ENCODE measurements at regions not wholly inside any gene's neighbourhood (a gene's known extent, or its start where the extent isn't known, plus 50 kb on each side); places are given as distances from the start of the nearest gene placed in this dataset.
"Not testable (repeated sequence)": the region's sequence is repeated elsewhere in the genome, so short reads cannot be mapped to it uniquely, and the experiment has no call there.

- TF ChIP-seq CTCF (IDR thresholded peaks at IDR 0.05; ENCODE audit: low read depth, low read length, missing control alignments), result no peak
- no peak for DNase-seq (ENCODE audit: low read depth)
- no peak overlapping the region for H3K4me3 ChIP-seq (ENCODE audit: low read depth, low read length)
- in situ Hi-C loops (cut with HindIII; ENCODE audit: low sequenced_read_pairs), result no loop called here
These were observed 117.0 kb downstream of the KCNRG start for GRCh38 chr13:50131920-50132903.

GRCh38 chr13:50132904-50133357 lies 117.7 kb downstream of the KCNRG start:
- TF ChIP-seq CTCF (IDR thresholded peaks at IDR 0.05; ENCODE audit: low read depth, low read length, missing control alignments), result no peak
- DNase-seq (ENCODE audit: low read depth), result no peak
- H3K4me3 ChIP-seq (ENCODE audit: low read depth, low read length), result no peak overlapping the region
- in situ Hi-C loops (cut with HindIII; ENCODE audit: low sequenced_read_pairs), result no loop called here

GRCh38 chr13:50133358-50133953 lies 118.2 kb downstream of the KCNRG start:
- no peak overlapping the region for H3K4me3 ChIP-seq (ENCODE audit: low read depth, low read length)
- in situ Hi-C loops (cut with HindIII; ENCODE audit: low sequenced_read_pairs), result no loop called here
- TF ChIP-seq CTCF (IDR thresholded peaks at IDR 0.05; ENCODE audit: low read depth, low read length, missing control alignments), result no peak
- DNase-seq (ENCODE audit: low read depth), result no peak

GRCh38 chr13:50136226-50136625 lies 121.0 kb downstream of the KCNRG start:
- no peak for TF ChIP-seq CTCF (IDR thresholded peaks at IDR 0.05; ENCODE audit: low read depth, low read length, missing control alignments)
- DNase-seq (ENCODE audit: low read depth), result no peak
- no peak overlapping the region for H3K4me3 ChIP-seq (ENCODE audit: low read depth, low read length)
- in situ Hi-C loops (cut with HindIII; ENCODE audit: low sequenced_read_pairs), result no loop called here

GRCh38 chr13:50136678-50137077 lies 121.4 kb downstream of the KCNRG start:
- no peak for DNase-seq (ENCODE audit: low read depth)
- in situ Hi-C loops (cut with HindIII; ENCODE audit: low sequenced_read_pairs), result no loop called here
- TF ChIP-seq CTCF (IDR thresholded peaks at IDR 0.05; ENCODE audit: low read depth, low read length, missing control alignments), result no peak
- no peak overlapping the region for H3K4me3 ChIP-seq (ENCODE audit: low read depth, low read length)

GRCh38 chr13:50139435-50139934 lies 124.2 kb downstream of the KCNRG start:
- H3K4me3 ChIP-seq (ENCODE audit: low read depth, low read length); in situ Hi-C loops (cut with HindIII; ENCODE audit: low sequenced_read_pairs); DNase-seq (ENCODE audit: low read depth): not testable (repeated sequence)

GRCh38 chr13:50140153-50140552 lies 124.9 kb downstream of the KCNRG start:
- in situ Hi-C loops (cut with HindIII; ENCODE audit: low sequenced_read_pairs), result no loop called here
- no peak overlapping the region for H3K4me3 ChIP-seq (ENCODE audit: low read depth, low read length)
- TF ChIP-seq CTCF (IDR thresholded peaks at IDR 0.05; ENCODE audit: low read depth, low read length, missing control alignments), result no peak
- DNase-seq (ENCODE audit: low read depth), result no peak

All from astrocyte of the cerebellum (primary cell).